ENCODE measurements at regions not wholly inside any gene's neighbourhood (a gene's known extent, or its start where the extent isn't known, plus 50 kb on each side); places are given as distances from the start of the nearest gene placed in this dataset.
"Not testable (repeated sequence)": the region's sequence is repeated elsewhere in the genome, so short reads cannot be mapped to it uniquely, and the experiment has no call there.

DNA sequence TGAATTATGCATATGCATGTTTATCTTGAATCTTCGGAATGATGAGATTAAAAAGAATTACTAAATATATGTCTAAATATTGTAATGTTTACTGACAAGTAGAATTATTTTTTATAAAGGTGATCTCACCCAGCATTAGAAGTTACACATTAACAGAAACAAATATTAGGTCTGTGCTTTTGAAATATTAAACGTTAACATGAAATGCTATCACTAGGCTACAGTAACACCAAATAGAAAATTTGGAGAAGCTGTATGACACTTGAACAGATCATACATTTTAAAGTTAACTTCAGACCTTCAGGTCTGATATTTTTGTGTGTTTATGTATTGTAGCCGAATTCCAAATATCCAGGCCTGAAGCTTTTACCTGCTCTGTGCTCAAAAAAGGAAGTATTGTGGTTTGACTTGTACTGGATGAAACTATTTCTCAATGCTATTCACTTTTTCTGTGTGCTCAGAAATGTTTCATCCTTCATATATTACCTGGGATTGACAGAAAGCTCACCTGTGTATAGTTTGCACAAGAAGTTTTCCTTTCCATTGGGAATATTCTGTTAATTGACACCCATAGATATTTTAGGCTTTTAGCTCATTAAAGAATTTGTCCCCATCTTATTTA is 60.9 kb downstream of the CDY2B start:
- TF ChIP-seq SMC3 (IDR thresholded peaks at IDR 0.05); EP300 (IDR thresholded peaks at IDR 0.05); JUN (IDR thresholded peaks at IDR 0.05); KDM1A (IDR thresholded peaks at IDR 0.05; ENCODE audit: low read depth); POLR2A (IDR thresholded peaks at IDR 0.05; ENCODE audit: low read length); CEBPB (IDR thresholded peaks at IDR 0.05); FOSL2 (IDR thresholded peaks at IDR 0.05); FOSL2 (CRISPR knock-in tag; IDR thresholded peaks at IDR 0.05); CHD4 (IDR thresholded peaks at IDR 0.05; ENCODE audit: borderline replicate concordance): not testable (repeated sequence)
- TF ChIP-seq, protein P1, sequence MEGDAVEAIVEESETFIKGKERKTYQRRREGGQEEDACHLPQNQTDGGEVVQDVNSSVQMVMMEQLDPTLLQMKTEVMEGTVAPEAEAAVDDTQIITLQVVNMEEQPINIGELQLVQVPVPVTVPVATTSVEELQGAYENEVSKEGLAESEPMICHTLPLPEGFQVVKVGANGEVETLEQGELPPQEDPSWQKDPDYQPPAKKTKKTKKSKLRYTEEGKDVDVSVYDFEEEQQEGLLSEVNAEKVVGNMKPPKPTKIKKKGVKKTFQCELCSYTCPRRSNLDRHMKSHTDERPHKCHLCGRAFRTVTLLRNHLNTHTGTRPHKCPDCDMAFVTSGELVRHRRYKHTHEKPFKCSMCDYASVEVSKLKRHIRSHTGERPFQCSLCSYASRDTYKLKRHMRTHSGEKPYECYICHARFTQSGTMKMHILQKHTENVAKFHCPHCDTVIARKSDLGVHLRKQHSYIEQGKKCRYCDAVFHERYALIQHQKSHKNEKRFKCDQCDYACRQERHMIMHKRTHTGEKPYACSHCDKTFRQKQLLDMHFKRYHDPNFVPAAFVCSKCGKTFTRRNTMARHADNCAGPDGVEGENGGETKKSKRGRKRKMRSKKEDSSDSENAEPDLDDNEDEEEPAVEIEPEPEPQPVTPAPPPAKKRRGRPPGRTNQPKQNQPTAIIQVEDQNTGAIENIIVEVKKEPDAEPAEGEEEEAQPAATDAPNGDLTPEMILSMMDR (IDR thresholded peaks at IDR 0.05): not testable (repeated sequence)
- TF ChIP-seq, protein P2, sequence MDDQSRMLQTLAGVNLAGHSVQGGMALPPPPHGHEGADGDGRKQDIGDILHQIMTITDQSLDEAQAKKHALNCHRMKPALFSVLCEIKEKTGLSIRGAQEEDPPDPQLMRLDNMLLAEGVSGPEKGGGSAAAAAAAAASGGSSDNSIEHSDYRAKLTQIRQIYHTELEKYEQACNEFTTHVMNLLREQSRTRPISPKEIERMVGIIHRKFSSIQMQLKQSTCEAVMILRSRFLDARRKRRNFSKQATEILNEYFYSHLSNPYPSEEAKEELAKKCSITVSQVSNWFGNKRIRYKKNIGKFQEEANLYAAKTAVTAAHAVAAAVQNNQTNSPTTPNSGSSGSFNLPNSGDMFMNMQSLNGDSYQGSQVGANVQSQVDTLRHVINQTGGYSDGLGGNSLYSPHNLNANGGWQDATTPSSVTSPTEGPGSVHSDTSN (IDR thresholded peaks at IDR 0.05): not testable (repeated sequence)
- TF ChIP-seq, protein P3, sequence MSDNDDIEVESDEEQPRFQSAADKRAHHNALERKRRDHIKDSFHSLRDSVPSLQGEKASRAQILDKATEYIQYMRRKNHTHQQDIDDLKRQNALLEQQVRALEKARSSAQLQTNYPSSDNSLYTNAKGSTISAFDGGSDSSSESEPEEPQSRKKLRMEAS (IDR thresholded peaks at IDR 0.05): not testable (repeated sequence)

Data from A549 (cell line).